OCI-M1 (cell line): ENCODE measurements at regions not wholly inside any gene's neighbourhood (a gene's known extent, or its start where the extent isn't known, plus 50 kb on each side); places are given as distances from the start of the nearest gene placed in this dataset.

Source experiments
- DNase-seq: peaks from one replicate; lab custom pipeline; 2025; lab: John Stamatoyannopoulos, UW

- no peak for DNase-seq
These were observed 872.7 kb downstream of the DCDC2C start for GRCh38 chr2:4576075-4576474.

DNA sequence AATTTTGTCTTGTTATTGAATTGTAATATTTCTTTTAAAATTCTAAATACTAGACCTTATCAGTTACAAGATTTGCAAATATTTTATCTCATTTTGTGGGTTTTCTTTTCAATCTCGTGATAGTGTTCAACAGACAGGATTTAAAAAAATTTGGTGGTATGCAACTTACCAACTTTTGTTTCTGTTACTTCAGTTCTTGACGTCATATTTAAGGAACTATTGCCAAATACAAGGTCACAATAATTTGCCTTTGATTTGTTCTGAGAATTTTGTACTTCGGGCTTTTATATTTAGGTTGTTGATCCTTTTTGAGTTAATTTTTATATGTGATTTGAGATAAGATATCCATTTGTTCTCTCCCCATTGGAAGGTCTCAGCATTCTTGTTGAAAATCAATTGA is 876.6 kb downstream of the DCDC2C start:
- no peak for DNase-seq

DNA sequence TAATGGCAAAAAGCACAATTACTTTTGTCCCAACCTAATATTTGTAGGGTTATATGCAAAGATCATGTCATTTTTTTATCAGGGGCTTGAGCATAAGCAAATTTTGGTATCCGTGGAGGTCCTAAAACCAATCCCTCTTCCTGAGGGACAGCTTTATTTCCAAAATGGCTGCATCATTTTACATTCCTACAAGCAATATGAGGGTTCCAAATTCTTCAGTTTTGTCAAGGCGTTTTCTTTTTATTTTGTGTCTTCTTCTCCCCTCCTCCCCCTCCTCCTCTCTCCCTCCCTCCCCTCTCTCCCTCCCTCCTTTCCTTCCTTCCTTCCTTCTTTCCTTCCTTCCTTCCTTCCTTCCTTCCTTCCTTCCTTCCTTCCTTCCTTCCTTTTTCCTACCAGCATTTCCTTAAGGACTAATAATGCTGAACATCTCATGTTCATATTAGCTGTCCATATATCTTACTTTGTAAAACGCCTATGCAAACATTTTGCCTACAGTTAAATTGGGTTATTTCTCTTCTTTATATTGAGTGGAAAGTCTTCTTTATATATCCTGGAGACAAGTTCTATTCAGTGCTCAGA is 881.8 kb downstream of the DCDC2C start:
- DNase-seq: no peak

GRCh38 chr2:4588606-4589005 is 885.2 kb downstream of the DCDC2C start:
- peak; percentile 92 for DNase-seq

DNA sequence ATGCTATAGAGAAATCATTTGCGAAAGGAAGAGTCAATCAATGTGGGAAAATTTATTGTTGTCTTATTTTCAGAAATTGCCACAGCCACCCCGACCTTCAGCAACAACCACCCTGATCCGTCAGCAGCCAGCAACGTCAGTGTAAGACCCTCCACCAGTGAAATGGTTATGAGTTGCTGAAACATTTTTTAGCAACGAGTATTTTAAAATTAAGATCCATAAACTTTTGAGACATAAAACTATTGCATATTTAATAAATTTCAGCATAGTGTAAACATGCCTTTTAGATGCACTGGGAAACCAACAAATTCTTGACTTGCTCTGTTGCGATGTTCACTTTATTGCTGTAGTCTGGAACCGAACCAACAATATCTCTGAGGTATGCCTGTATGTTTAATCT is 887.9 kb downstream of the DCDC2C start:
- no peak for DNase-seq

DNA sequence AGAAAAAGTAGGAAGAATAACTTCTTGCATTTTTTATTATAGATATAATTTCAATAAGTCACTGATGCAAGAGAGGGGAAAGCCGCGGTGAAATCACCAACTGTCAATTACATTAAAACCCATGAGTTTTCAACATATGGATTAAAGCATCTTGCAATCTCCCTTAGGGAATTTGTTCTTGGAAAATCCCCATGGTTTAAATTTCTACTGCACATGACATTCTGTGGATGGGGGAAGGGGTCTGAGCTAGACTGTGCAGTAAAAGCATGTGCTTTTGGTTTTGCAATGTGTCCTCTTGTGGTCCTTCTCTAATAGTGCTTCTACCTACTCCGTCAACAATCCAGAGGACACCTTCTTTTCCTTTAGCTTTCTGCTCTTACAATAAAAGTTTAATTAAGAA is 894.0 kb downstream of the DCDC2C start:
- no peak for DNase-seq

DNA sequence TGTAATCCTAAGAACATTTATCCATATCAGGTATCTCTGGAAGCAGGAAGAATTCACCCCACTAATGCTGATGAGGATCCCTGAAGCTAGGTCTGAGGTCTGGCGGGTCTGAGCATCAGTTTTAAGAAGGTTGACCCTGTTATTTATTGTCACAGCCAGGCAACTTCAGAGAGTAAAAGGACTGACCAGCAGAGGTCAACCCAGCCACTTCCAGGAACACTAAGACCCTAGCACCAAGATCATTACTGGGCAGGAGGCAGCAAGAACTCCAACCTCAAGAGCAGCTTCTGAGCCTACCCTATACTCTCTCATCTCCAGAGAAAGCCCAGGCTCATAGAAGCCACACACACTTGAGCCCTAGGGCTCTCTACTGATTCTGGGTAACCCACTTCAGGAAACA is 901.4 kb downstream of the DCDC2C start:
- peak; percentile 28 for DNase-seq

DNA sequence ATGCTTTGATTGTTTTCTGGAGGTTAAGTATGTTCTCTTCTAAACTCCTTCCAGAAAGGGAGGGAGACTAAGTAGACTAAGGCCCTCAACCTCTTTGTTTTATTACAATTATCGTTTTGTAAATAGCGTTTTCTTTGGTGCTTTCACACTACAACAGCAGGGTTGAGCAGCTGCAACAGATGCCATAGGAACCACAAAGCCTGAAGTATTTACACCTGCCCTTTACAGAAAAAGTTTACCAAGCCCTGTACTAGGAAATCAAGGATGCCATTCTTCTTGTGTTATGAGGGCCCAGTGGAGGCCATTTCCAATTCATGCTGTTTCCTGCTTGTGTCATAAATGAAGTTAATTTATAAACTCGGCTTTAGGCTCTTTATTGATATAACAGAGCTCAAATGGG is 914.8 kb downstream of the DCDC2C start:
- DNase-seq: no peak

GRCh38 chr2:4618630-4619228 is 915.4 kb downstream of the DCDC2C start:
- DNase-seq: peak; percentile 9

DNA sequence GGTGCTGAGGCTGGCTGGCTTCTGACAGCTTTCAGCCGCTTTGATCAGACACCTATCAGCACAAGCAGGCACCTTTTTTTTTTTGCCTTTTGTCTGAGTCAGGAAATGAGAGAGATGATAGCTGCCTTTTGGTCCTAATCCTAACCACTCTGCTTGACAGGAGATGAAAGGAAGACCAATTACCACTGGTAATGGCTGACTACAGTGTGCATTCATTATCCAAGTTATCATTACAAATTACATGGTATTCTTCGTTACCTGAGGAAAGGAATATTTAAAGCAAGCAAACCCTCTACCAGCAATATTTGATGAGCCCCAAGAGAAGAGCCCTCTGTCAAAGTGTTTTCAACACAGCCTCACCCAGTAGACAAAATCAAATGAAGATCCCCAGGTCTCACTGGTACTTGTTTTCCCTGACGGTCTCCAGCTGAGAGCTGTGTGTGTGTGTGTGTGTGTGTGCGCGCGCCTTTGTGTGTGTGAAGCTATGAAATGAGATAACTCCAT is 925.7 kb downstream of the DCDC2C start:
- DNase-seq: no peak

DNA sequence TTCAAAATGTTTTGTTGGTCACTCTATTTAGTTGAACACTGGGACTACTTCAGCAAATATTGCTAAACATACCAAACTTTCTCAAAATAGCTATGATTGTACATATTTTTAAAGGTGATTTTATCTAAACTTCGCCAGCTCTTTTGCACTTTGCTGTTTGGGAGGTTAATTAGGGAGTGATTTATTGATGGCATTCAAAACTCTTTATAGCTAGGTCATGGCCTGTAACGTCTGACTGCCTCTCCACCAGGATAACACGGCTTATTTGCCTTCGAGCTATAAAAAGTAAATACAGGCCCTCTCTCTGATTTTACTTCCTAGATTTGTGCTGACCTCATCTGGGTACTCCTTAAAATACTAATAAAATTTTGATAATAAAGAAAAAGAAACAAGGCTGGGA is 931.9 kb downstream of the DCDC2C start:
- no peak for DNase-seq

DNA sequence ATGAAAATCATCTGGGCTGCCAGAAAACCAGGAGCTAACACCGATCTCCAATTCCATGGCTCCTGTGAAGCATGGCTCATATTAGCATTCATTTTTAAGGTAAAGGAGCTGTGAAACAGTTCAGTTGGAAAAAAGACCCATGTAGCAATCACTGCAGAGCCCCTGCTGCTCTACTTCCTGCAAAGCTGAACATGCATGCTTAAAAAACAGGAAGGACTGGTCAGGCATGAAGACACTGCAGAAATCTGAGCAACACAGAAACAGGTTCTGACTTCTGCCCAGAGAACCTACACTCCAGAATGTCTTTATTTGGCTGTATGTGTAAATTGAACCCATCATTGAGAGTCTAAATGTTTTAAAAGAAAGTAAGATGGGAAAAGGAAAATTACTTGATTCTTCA is 950.6 kb downstream of the DCDC2C start:
- DNase-seq: peak; percentile 5

- no peak for DNase-seq
These were observed 953.0 kb downstream of the DCDC2C start for GRCh38 chr2:4656326-4656725.

DNA sequence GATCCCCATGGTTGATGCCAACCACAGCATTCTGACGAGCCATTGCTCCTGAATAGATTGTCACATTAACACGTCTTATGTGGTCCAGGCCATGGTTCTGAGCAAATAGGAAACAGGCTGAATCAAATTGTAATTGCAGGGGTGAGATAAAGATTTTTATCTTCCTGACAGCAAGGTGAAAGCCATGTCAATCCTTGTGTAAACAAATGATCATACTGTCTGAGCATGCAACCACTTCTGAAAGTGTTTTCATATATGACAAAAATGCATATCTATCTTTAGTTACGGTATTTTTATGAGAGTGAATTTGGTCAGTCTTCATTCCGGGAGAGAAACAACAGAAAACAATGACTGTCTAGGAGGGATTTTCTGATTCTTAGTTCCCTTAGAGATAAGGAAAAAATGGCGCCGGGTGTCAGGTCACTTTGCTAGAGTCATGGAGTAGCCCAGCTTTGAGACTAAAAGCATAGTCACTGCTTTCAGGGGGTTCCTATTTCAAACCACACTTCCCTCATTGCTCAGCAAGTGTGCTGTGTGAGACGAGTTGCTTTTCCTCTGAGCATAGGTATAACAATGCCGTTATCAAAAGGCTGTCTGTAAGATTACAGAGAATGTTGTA is 958.9 kb downstream of the DCDC2C start:
- peak; percentile 21 for DNase-seq

DNA sequence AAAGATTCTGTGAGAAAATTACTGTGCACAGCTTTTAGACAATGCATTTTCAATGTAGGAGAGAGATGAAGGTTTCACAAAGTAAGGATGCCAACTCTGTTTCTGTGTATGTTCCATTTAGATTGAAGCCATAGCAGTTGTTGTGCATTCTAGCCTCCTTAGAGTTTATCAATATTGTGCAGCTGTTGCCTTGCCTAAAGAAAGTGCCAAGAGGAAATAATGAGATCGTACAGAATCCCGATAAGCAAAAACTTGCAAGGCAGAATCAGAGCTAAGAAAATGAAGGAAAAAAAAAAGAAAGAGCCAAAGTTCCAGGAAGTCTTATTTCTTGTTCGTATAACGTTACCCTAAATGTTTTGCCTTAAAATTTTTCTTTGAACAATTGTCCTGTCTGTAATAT is 965.0 kb downstream of the DCDC2C start:
- peak; percentile 85 for DNase-seq

DNA sequence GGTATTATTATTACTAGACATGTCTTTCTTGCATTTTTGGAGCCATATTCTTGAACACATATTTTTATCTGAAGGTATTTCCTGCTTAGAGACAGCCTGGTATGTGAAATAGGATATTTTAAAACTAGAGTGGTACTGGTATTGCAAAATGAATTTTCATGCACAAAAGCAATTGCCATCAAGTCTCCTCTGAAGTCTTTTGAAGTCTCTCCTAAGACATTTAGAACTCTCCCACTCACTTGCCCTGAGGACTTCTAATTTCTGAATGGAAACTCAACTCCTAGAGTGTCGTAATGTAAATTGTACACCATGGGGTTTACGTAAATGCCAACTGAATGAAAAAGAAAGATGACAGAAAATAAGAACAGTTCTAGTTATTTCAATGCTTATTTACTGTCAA is 967.0 kb downstream of the DCDC2C start:
- no peak for DNase-seq

DNA sequence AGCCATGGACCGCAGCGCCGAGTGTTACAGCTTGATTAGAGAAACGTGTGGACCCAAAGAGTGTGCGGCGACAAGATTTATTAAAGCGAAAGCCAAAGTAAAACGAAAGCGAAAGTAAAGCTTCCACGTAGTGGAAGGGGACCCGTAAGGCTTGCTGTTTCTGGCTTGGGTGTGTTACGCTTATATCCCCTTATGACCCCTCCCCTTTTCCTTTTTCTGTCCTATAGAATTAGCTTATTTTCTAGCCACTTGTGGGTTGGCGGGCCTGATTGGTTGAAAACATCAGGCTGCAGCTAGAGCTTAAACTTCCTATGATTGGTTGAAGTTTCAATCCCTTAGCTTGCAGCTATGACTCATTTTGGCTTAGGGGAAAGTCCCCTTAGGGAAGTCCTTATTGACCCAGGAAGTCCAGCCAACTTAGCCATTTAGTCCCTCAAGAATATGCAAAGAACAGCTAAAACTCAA is 969.7 kb downstream of the DCDC2C start:
- DNase-seq: peak; percentile 95

GRCh38 chr2:4674007-4674406 is 970.6 kb downstream of the DCDC2C start:
- DNase-seq: peak; percentile 19

DNA sequence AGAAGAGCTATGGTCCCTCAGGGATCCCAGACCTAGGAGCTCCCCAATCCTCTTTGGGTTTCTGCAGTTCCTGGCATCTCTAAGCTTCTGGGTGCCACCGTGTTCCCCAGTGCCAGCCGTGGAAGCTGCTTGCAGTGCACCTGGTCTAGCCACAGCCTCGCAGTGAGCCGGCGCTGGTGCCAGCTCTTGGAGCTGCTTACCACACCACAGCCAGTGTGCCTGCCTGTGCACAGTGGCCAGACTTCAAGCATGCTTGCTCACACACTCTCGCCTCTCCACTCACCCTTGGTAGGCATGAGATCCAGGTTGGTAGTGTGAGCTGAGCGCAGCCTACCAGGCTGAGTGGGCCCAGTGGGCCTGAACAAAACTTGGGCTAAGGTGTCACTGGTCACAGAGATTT is 971.9 kb downstream of the DCDC2C start:
- DNase-seq: no peak

- no peak for DNase-seq
These were observed 975.6 kb downstream of the DCDC2C start for GRCh38 chr2:4678927-4679326.

DNA sequence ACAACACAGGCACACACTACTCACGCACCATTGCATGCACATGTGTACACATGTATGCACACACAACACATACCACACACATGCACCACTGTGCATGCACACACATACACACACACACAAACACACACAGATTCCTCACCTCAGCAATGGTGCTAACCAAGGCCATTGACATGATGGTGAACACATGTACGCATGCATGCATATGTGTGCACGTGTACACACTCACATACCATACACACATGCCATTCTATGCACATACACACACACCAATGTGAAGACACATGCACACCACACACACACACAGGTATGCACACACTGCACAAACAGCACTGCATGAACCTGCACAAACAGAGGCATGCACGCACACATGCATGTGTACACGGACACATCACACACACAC is 976.0 kb downstream of the DCDC2C start:
- DNase-seq: no peak

GRCh38 chr2:4684921-4685320 is 981.5 kb downstream of the DCDC2C start:
- DNase-seq: no peak

GRCh38 chr2:4690913-4691312 is 987.5 kb downstream of the DCDC2C start:
- DNase-seq: no peak

DNA sequence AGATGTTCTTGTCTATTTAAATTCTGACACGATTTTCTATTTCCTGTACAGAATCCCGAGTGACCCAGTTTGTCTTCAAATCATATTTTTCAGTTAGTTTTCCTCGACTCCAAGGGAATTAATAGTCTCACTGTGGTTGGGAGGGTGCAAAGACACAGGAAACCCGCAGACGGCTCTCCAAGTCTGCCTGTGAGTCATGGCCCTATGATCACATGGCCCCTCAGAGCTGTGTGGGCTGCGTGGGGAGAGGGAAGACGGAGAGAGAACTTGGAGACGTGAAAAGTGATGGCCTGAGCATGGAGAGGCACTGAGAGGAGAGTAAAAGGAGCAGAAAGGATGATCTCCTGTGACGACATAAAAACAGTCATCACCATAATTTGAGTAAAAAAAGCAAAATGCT is 989.9 kb downstream of the DCDC2C start:
- peak; percentile 52 for DNase-seq
